GM19372 (cell line): ENCODE measurements at regions not wholly inside any gene's neighbourhood (a gene's known extent, or its start where the extent isn't known, plus 50 kb on each side); places are given as distances from the start of the nearest gene placed in this dataset.
"Not testable (repeated sequence)": the region's sequence is repeated elsewhere in the genome, so short reads cannot be mapped to it uniquely, and the experiment has no call there.

Experiments
- ATAC-seq: cut with Tn5 transposase; IDR thresholded peaks from one replicate; pipeline ENCODE4 v1.9.1; 2021; ENCODE audit warnings: mild to moderate bottlenecking, low read depth, moderate library complexity; ENCODE audit not compliant: unreplicated experiment

- ATAC-seq = no peak
These were observed 485.6 kb downstream of the SOX11 start for GRCh38 chr2:6177811-6178210.

- no peak for ATAC-seq
These were observed 489.3 kb downstream of the SOX11 start for GRCh38 chr2:6181525-6181924.

GRCh38 chr2:6181926-6182325 is 489.7 kb downstream of the SOX11 start:
- no peak for ATAC-seq

- ATAC-seq = no peak
These were observed 491.0 kb downstream of the SOX11 start for GRCh38 chr2:6183226-6183625.

GRCh38 chr2:6184532-6185292 is 492.5 kb downstream of the SOX11 start:
- no peak for ATAC-seq

- ATAC-seq = no peak
These were observed 494.4 kb downstream of the SOX11 start for GRCh38 chr2:6186332-6187151.

- ATAC-seq = no peak
These were observed 504.3 kb downstream of the SOX11 start for GRCh38 chr2:6196449-6196848.

GRCh38 chr2:6198370-6198919 is 506.3 kb downstream of the SOX11 start:
- not testable (repeated sequence) for ATAC-seq

GRCh38 chr2:6202756-6203155 is 510.6 kb downstream of the SOX11 start:
- ATAC-seq = no peak

- ATAC-seq = no peak
These were observed 511.2 kb downstream of the SOX11 start for GRCh38 chr2:6203291-6203959.

GRCh38 chr2:6206882-6207281 is 514.7 kb downstream of the SOX11 start:
- no peak for ATAC-seq

GRCh38 chr2:6211236-6211635 is 519.1 kb downstream of the SOX11 start:
- no peak for ATAC-seq

- no peak for ATAC-seq
These were observed 520.3 kb downstream of the SOX11 start for GRCh38 chr2:6212491-6212890.

- no peak for ATAC-seq
These were observed 521.0 kb downstream of the SOX11 start for GRCh38 chr2:6213056-6213780.

GRCh38 chr2:6214471-6214870 is 522.3 kb downstream of the SOX11 start:
- ATAC-seq = no peak

GRCh38 chr2:6215053-6215452 is 522.9 kb downstream of the SOX11 start:
- no peak for ATAC-seq

GRCh38 chr2:6216234-6216633 is 524.0 kb downstream of the SOX11 start:
- ATAC-seq = no peak

- ATAC-seq = no peak
These were observed 526.7 kb downstream of the SOX11 start for GRCh38 chr2:6218926-6219325.

GRCh38 chr2:6219906-6220305 is 527.7 kb downstream of the SOX11 start:
- no peak for ATAC-seq

GRCh38 chr2:6222296-6222695 is 530.1 kb downstream of the SOX11 start:
- ATAC-seq = no peak
